Superior temporal gyrus (tissue), 1 donor: ENCODE measurements at regions not wholly inside any gene's neighbourhood (a gene's known extent, or its start where the extent isn't known, plus 50 kb on each side); places are given as distances from the start of the nearest gene placed in this dataset.

ENCODE experiments used
- DNase-seq: peaks from one replicate; pipeline ENCODE4 v3.0.0-alpha.2; 2016; ENCODE audit errors: extremely low spot score

DNA sequence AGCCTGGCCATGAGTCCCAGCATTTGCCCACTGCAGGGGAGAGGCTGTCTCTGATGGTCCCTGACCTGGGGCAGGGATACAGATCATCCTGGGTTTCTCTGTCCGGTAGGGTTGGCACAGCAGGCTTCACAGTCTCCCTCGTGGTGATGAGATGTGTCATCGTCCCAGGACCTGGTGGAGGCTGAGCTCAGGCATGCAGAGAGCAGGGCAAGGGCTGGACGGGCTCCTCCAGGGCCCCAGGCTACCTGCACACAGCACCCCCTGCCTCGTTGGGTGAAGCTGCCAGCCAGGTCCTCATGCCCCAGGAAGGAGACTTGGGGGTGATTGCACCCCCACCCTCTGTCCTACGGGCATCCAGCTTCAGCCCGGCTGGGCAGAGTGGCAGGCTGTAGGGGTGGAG is 155.8 kb upstream of the GSE1 start:
- no peak for DNase-seq

DNA sequence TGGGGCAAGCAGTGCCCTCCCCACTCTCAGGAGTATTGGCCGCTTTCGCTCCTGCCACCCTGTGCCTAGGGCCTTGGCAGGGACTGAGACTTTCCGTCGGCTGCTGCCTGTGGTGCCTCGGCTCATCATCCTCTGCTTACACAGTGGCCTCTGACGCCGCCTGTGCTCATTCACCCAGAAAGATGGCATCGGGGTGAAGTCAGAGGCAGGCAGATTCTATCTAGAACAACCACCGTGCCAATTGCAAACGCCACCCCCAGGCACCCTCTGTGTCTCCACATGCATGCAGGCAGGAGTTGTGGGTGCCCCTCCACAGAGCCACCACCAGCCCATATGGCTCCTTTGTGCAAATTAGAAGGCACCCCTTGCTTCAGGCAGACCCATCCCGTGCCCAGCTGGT is 154.2 kb upstream of the GSE1 start:
- DNase-seq, result no peak

DNA sequence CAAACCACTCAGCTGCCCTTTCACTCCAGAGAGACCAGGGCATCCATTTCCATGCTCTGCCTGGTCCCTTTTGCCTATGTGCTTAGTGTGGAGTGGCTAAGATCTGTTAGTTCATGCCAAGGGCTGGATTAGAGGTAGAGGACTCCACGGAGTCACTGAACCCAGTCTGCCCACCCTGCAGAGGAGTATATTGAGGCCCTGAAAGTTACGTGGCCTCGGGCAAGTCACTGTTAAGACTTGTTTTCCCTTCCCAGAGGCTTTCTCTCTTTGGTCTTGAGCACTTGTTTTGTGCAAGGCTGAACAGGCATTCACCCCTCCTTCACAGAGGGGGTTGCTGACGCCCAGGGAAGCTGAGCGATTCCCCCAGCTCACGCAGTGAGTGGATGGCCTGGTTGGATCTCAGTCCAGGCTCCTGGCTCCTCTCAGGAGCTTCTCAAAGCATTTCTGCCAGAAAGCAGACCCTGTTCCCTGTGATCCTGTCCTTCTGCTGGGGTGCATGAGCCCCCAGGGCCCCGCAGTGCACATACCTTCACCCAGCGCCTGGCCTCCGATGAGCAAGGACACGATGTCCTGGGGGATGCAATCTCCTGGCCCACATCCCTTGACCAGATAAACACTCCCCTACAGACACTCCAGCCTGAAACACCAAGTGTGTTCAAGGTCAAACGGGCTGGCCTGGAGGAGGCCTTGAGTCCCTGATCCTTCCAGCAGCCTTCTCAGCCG is 153.4 kb upstream of the GSE1 start:
- no peak for DNase-seq

DNA sequence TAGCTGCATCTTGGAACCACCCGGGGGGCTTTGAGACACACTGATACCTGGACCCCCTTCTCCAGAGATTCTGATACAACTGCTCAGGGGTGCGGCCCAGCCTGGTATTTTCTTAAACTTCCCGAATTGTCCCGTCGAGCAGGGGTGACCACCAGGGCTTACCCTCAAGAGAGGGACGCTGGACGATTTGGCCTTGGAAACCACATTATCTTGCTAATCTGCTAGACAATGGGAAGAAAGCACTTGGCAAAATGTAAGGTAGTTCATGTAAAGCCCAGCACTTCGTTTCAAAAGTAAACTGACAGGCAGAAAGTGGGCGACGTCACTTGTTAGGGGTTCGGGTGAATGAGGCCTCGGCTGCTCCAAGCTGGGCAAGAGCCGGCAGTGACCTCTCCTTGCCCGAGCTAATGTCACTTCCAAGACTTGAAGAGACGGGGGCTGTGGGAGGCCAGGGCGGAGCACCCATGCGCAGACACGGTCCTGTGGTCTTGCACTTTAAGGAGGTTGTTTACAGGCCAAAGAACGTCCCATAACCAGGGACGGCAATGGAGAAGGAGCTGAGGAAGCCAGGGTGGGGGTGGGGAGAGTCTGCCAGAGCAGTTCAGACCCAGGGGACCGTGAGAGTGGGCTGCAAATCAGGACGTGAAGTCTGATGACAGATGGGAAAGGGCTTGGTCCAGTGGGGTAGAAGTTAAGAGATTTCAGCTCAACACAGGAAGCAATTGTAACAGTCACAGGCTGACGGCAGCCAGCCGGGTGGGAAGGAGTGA is 152.7 kb upstream of the GSE1 start:
- no peak for DNase-seq

DNA sequence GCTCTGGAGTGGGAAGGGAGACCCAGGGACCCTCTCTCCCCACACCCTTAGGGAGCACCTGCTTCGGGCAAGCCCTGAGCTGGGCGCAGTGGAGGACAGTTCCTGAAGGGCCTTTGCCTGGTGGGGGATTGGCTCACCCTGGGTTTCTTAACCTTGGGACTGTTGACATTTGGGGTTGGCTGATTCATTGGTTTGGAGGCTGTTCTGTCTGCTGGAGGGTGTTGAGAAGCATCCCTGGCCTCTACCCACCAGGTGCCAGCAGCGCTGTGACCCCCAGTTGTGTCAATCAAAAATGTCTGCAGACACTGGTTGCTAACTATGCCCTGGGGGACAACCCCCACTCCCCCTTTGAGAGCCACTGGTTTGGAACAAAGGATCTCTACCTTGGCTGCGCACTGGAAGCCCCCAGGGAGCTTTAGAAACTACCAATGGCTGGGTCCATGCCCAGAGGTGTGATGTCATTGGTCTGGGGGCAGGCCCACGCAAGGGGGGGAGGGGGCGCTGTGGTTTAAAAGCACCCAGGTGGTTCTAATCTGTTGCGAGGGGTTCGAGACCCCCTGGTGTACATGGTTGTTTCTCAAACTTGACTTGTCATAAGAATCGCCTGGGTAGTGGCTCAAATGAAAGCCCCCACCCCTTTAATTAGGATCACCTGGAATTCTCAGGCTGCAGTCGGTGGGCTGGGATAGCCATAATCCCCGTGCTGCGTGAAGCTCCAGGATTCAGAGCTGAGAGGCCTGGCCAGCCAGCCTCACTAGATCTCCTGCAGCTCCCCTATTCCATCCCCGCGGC is 151.9 kb upstream of the GSE1 start:
- DNase-seq, result no peak

DNA sequence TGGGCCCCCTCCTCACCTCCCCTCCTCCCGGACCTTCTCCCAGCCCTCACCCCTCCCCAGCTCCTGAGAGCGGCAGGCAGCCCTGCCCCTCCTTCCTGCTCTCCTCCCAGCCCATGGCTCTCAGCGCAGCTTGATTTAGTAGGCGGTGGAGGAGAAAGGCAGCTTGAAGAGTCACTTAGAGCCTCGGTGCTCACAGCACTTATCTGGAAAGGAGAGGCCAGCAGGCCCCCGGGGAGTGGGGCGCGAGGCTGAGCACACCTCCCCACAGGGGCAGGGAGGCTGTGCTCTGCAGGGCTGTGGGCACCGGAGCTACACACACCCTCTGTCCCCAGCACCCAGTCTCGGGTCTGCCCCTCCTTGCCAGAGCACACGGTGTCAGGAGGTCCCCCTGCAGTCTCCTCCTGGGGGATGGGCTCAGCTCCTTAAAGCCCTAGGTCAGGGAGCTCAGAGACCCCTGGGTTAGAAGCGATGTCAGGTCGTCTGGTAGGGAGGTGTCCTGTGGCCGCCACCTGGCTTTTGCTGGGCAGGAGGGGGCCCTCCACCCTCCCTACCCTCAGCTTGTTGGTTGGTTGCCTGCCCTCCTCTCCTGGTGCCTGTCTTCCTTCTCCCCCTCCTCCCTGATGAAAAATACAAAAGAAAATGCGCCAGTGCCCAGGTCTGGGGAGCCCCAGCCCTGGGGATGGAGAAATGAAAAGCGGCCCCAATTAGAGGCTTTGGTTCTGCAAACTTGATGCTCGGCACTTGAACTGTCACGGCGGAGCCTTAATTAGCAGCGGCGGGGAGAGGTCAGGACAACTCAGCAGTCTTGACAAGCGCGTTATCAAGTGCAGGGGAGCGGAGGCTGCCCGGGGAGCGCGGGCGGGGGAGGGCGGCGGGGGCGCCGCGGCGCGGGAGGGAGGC is 151.1 kb upstream of the GSE1 start:
- no peak for DNase-seq

DNA sequence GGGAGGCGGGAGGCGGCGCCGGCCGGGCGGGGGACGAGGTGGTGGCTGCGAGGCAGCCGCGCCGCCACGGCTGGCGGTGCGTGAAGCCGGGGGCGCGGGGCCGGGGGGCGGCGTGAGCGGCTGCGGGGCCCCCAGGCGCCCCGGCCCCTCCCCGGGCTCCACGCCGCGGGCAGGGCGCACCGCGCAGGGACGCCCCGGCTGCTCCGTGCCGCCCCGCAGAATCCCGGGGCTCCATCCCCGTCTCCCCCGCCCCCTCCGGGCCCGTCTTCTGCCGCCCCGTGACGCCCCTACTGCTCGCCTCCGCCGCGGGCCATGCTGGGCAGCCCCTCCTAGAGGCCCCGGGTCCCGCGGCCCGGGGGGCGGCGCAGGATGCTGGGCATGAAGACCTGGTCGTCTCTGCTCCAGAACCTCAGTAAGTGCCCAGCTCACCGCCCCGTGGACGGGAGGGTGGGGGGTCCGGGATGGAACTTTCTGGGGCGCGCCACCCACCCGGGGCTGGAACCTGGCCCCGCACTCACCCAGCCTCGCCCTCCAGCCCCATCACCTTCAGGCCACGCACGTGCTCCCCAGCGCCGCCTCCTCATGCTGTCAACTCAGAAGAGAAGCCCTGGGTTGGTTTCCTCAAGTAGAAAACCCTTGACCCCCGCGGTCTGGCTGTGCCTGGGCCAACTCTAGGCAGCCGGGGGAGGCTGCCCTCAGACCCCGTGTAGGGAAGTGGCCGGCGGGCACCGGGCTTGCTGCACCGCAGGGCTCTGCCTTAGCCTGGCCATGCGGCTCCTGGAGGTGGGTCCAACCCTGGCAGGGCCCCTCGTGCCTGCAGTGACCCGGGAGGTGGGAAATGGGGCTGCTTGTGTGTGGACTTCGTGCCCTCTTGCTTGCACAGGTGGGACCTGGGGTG is 150.2 kb upstream of the GSE1 start:
- no peak for DNase-seq

DNA sequence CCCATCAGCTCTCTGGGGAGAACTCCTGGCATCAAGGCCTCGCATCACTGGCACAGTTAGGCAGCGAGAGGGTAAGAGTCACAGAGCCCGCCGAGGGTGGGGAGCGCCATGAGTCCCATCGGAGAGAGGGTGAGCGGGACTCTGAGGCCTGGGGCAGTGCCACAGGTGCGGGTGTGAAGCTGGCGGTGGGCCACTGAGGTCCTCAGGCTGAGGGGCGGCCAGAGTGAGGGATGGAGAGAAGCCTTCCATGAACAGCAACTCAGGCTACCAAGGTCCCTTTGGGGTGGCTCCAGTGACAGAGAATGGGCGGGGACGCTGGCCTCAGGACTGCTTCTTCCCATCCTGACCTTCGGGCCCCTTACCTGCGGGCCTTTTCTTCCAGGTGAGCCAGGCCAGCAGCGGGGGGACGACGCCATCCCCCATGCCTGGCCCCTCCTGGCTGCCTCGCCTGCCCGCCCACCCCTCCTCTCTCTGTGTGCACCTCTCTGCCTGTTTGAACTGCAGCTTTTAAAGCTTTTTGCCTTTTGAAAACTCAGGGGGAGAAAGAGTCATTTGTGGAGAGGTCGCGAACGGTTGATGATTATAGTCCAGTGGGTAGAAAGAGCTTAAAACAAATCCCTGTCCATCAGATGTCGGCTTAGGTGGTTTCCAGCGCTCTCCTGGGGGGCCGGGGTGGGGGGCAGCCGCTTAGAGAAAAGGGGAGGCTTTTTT is 149.3 kb upstream of the GSE1 start:
- DNase-seq, result no peak

DNA sequence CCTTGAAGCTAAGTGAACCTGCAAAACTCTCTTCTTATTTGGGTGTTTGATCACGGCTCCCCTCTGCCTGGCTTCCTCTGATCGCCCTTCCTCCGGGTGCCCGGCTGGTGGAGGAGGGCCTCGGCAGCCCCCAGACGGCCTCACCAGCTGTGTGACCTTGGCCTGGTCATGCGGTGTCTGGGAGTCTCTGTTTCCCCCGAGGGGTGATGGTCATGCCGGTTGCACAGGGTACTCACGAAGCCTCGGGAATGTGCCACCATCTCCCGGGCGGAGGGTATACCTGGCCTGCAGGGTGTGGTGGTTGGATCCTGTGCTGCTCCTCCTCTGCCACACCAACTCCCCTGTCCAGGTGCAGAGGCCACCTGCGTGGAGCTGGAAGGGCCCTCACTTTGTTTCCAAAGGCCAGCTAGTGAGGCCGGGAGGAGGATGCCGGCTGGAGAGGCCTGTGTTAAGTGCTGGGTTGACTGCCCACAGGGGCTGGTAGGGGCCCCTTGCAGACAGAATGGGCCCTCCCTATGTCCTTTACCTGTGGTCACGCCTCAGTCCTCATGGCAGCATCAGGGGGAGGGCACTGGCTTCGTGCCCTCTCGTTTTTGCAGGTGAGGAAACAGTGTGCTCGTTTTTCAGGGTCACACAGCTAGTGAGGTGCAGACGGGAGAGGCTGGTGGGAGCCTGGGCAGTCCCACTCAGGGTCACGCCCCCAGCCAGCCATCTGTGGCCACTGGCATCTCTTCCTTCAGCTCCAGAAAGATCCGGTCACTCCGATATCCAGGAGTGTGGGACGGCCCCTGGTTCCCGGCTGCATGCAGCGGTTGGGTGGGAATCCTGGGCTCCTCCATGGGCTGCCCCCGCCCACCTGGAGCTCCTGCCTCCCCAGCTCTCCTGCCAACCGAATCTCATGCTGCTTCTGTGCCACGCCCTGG is 148.5 kb upstream of the GSE1 start:
- DNase-seq, result no peak

DNA sequence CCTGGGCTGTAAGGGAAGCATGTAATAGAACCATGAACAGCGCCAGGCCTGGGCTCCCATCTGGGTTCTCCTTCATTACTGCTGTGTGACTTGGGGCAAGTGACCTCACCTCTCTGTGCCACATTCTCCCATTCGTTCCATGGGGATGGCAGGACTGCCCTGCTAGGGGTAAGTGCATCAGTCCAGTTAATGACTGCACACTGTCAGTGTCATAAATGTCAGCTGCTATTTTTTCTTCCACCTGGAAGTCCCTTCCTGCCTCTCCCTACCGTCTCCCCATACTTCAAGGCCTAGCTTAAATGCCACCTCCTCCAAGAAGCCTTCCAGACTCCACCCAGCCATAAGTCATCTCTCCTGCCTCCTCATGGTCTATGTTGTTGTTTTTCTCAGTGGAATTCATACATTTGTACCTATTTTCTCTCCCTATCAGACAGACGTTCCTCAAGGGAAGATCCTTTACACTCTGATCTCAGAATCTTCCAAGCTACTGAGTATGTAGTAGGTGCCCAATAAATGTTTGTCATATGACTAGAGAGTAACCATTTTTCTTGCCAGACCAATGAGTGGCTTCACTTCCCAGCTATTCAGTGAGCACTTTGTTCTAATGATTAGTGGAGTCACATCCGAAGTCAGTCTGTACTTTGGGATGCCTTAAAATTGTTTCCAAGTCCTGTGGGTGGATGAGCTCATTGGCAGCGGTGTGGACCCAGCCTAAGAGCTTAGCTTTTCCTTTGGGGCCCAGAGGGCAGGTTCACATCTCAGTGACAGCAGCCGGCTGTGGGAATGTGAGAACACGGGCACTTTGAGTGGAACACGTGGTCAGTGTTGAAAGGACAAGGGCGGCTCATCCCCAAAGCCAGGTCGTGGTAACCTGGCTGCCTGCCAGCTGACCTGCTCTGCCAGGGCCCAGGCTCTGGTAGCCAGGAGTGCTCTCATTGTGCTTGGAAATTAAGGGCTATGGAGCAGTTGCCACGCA is 147.5 kb upstream of the GSE1 start:
- DNase-seq, result no peak

DNA sequence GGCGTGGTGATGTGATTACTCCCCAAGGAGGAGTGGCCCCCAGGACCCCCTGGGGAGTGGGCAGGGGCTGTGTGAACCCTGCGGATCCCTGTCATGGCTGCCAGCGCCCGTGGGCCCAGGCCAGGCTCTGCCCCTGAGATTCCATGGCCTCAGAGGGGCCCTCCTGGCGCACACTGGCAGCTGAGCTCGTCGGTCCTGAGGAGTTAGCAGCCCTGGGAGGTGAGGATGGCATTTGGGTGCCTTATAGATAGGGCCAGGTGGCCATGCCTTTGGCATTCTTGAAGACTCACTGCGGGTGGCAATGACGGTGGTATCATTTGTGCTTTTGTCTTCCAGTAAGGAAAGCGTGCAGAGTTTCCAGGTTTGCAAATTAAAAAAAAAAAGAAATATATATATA is 146.8 kb upstream of the GSE1 start:
- DNase-seq, result no peak

DNA sequence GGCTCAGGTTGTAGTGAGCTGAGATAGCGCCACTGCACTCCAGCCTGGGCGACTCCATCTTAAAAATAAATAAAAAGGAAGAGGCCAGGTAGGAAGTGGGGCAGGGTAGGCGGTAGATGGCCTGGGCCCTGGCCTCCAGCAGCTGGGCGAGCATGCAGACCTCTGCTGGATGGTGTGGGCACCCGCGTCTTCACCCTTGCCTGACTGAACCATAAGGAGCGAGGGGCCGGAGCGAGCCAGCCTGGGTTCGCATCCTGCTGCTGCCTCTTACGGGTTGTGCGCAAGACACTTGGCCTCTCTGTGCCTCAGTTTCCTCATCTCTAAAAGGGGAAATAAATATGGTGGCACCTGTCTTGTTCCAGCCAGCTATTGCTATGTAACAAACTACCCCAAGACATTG is 146.1 kb upstream of the GSE1 start:
- DNase-seq, result no peak

DNA sequence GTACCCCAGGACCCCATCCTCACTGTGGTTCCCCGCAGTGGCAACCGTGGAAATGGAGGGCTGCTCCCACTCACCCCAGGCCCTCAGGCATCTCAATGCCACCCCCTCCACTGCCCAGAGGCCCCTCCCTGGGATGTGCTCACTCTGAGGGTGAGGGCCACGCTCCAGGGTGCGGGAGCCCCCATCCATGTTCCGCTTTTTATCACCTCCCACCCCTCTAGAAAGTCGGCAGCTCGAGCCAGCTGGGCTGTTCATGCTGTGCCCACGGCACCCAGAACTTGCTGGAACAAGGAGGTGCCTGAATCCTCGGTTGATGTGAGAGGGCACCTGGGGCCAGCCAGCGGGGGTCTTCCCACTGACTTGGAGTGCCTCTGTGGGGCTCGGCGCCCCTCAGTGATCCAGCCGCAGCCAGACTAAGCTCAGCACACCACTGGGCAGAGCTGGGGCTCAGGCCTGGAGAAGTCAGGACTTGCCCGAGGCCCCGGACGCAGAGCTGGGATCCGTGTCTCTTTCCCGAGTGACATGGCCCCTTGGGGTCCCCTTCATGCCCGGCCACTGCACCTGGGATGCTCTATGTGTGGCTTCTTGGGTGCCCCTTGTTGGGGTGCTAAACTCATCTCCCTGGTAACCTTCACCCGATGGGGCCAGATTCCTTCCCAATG is 143.1 kb upstream of the GSE1 start:
- no peak for DNase-seq

DNA sequence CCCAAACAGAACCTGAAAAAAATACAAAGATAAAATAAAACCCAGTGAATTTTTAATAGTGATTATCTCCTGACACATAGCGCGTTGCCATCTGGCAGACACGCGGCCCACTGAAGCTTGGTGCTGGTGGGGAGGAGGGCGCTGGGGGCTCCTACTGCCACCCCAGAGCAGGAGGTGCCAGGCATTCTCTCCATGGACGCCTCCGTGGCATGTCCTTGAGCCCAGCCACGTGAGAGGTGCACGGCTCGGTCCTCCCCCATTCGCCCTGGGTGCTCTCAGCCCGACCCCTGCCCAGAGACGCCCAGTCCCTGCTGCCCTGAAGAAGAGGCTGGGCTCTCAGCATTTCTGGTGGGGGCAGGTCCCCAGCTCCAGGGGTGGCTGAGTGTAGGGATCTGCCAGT is 142.2 kb upstream of the GSE1 start:
- no peak for DNase-seq

DNA sequence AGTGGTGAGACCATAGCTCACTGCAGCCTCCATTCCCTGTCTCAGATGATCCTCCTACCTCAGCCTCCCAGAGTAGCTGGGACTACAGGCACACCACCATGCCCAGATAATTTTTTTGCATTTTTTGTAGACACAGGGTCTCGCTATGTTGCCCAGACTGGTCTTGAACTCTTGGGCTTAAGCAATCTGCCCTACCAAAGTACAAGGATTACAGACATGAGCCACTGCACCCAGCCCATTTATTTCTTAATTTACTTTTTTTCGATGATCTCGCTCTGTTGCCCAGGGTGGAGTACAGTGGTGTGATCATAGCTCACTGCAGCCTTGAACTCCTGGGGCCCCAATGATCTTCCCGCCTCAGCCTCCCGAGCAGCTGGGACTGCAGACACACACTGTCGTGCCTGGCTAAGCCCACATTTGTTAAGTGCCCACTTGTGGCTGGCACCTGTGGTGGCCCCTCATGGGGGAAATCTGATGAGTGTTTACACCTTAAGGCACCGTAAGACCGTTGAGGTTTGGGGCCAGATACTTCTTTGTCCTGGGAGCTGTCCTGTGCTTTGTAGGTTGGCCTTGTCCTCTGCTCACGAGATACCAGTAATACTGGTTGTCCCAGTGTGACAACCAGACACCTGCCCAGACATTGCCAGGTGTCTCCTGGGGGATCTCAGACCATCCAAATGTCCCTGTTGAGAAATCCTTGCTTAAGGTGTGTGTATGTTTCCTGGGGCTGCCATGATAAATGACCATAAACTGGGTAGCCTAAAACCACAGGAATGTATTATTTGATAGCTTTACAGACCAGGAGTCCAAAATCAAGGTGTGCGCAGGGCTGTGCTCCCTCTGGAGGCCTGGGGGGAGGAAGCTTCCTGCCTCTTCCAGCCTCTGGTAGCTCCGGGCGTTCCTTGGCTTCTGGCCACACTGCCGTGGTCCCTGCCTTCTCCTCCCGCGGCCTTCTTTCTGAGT is 141.4 kb upstream of the GSE1 start:
- DNase-seq, result no peak

DNA sequence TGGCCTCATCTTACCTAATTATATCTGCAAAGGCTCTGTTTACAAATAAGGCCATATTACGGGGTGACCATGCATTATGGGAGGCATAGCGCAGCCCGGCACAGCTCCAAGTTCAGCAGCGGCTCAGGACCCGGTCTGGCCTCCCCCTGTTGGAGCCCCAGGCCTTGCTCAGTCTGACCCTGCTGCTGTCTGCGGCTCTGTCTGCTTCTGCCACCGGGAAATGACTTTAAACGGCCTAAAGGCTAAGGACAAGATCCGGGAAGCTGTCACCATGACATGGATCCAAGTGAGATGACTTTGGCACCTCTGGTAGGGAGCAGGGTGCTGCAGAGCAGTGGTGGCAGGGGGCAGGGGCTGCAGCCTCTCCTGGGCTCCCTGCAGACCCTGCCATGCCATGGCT is 140.6 kb upstream of the GSE1 start:
- DNase-seq, result no peak
